H1 (cell line): ENCODE measurements at regions not wholly inside any gene's neighbourhood (a gene's known extent, or its start where the extent isn't known, plus 50 kb on each side); places are given as distances from the start of the nearest gene placed in this dataset.

Experiments used
- CTCF ChIA-PET: fragments of 300-600 bp; sonication (Branson Sonifier 250); formaldehyde crosslinking; loops from one replicate; lab custom pipeline; 2021; ENCODE audit not compliant: partially characterized antibody; lab: Charles Lee
- POLR2A ChIA-PET: fragments of 300-600 bp; sonication (Branson Sonifier 250); formaldehyde crosslinking; loops from one replicate; lab custom pipeline; 2021; ENCODE audit warnings: inconsistent platforms; ENCODE audit not compliant: partially characterized antibody; lab: Charles Lee
- DNase-seq, 2 experiments: peaks; one replicate each; pipeline versions ENCODE4 v3.0.0 to v3.0.0-alpha.2; 2010 to 2022; ENCODE audit warnings: low spot score in 2 of 2, low read depth in 1 of 2, mixed read lengths in 1 of 2
- FAIRE-seq: peaks from 2 replicates; lab custom pipeline; 2011; peaks lifted over from hg19 to GRCh38; lab: Jason Lieb, UNC
- H2AFZ ChIP-seq: 2 replicates; pipeline ENCODE4 v1.8.1; 2012; ENCODE audit warnings: low read length, inconsistent platforms
- H2AK5ac ChIP-seq: 2 replicates; pipeline ENCODE4 v1.6.1; 2013; ENCODE audit warnings: low read depth, low read length
- H2BK120ac ChIP-seq: replicated peaks from 2 replicates; pipeline ENCODE3; 2013; ENCODE audit warnings: low read depth, low read length, inconsistent platforms
- H2BK12ac ChIP-seq: 2 replicates; pipeline ENCODE4 v1.6.1; 2013; ENCODE audit warnings: low read depth, low read length
- H2BK15ac ChIP-seq: 2 replicates; pipeline ENCODE4 v1.6.1; 2013; ENCODE audit warnings: low read length
- H2BK20ac ChIP-seq: 2 replicates; pipeline ENCODE4 v1.6.1; 2013; ENCODE audit warnings: low read length
- H2BK5ac ChIP-seq: 2 replicates; pipeline ENCODE4 v1.6.1; 2013; ENCODE audit warnings: low read depth, low read length
- H3K14ac ChIP-seq: 2 replicates; pipeline ENCODE4 v1.6.1; 2013; ENCODE audit warnings: inconsistent platforms; ENCODE audit not compliant: insufficient read length
- H3K18ac ChIP-seq: 2 replicates; pipeline ENCODE4 v1.6.1; 2013; ENCODE audit warnings: low read length; ENCODE audit errors: extremely low read depth
- H3K23ac ChIP-seq: 2 replicates; pipeline ENCODE4 v1.6.1; 2013; ENCODE audit warnings: inconsistent platforms; ENCODE audit not compliant: insufficient read length
- H3K23me2 ChIP-seq: 2 replicates; pipeline ENCODE4 v1.6.1; 2013; ENCODE audit warnings: low read depth, low read length
- H3K27ac ChIP-seq: 2 replicates; pipeline ENCODE4 v1.6.1; 2011; ENCODE audit warnings: low read depth, low read length, inconsistent platforms
- H3K27me3 ChIP-seq, 4 experiments: replicated peaks in 1 of 4; 1 replicate in 1 of 4; 2 replicates in 3 of 4; pipeline versions ENCODE4 v1.6.1 to v1.8.1; 2011 to 2013; ENCODE audit warnings: low read length in 3 of 4, mild to moderate bottlenecking in 3 of 4, inconsistent platforms in 2 of 4, mixed read lengths in 2 of 4, moderate library complexity in 1 of 4; ENCODE audit not compliant: control insufficient read depth in 3 of 4, insufficient read depth in 3 of 4; ENCODE audit errors: extremely low read depth in 1 of 4
- H3K36me3 ChIP-seq, 4 experiments: 2 replicates each; pipeline versions ENCODE4 v1.6.1 to v1.8.1; 2011 to 2013; ENCODE audit warnings: mild to moderate bottlenecking in 4 of 4, low read length in 3 of 4, moderate library complexity in 2 of 4, control low read depth in 1 of 4, inconsistent platforms in 1 of 4; ENCODE audit not compliant: insufficient read depth in 4 of 4, control insufficient read depth in 2 of 4
- H3K4ac ChIP-seq: replicated peaks from 2 replicates; pipeline ENCODE3; 2013; ENCODE audit warnings: low read length, low read depth, mixed read lengths, inconsistent platforms; ENCODE audit not compliant: insufficient read length
- H3K4me1 ChIP-seq, 4 experiments: replicated peaks in 1 of 4; 1 replicate in 1 of 4; 2 replicates in 3 of 4; pipeline versions ENCODE4 v1.6.1 to v1.8.1; 2011 to 2013; ENCODE audit warnings: low read length in 3 of 4, inconsistent platforms in 2 of 4, mixed read lengths in 1 of 4; ENCODE audit not compliant: insufficient read depth in 4 of 4, control insufficient read depth in 3 of 4
- H3K4me2 ChIP-seq, 2 experiments: 2 replicates each; pipeline versions ENCODE4 v1.6.1 to v1.8.1; 2011 to 2013; ENCODE audit warnings: low read depth in 2 of 2, low read length in 2 of 2, control low read depth in 1 of 2, inconsistent platforms in 1 of 2, mild to moderate bottlenecking in 1 of 2; ENCODE audit not compliant: insufficient read depth in 1 of 2
- H3K4me3 ChIP-seq, 4 experiments: fragments of 200-600, 300-600 bp in 1 of 4; sonication (generic), shearing (Covaris generic), sonication (Bioruptor Twin) in 1 of 4; 2 replicates each; pipeline versions ENCODE4 v1.5.1 to v1.8.1; 2011 to 2016; ENCODE audit warnings: low read length in 4 of 4, low read depth in 3 of 4, control low read depth in 2 of 4, inconsistent platforms in 2 of 4, mild to moderate bottlenecking in 2 of 4, mixed read lengths in 1 of 4, moderate library complexity in 1 of 4; ENCODE audit not compliant: insufficient read depth in 2 of 4; ENCODE audit errors: extremely low read depth in 1 of 4
- H3K56ac ChIP-seq: replicated peaks from 2 replicates; pipeline ENCODE3; 2013; ENCODE audit warnings: low read depth, mild to moderate bottlenecking, mixed read lengths, low read length, inconsistent platforms; ENCODE audit not compliant: insufficient read length
- H3K79me1 ChIP-seq: 2 replicates; pipeline ENCODE4 v1.6.1; 2013; ENCODE audit warnings: low read depth, low read length, control low read depth
- H3K79me2 ChIP-seq, 2 experiments: 2 replicates each; pipeline versions ENCODE4 v1.6.1 to v1.8.1; 2012 to 2013; ENCODE audit warnings: low read length in 2 of 2, mild to moderate bottlenecking in 2 of 2, inconsistent platforms in 1 of 2; ENCODE audit not compliant: insufficient read depth in 2 of 2, control insufficient read depth in 1 of 2
- H3K9ac ChIP-seq, 4 experiments: replicated peaks in 1 of 4; 1 replicate in 1 of 4; 2 replicates in 3 of 4; pipeline versions ENCODE4 v1.6.1 to v1.8.1; 2011 to 2013; ENCODE audit warnings: low read depth in 3 of 4, low read length in 3 of 4, control low read depth in 2 of 4, mild to moderate bottlenecking in 2 of 4, moderate library complexity in 2 of 4, inconsistent platforms in 1 of 4; ENCODE audit errors: extremely low read depth in 1 of 4
- H3K9me3 ChIP-seq, 2 experiments: 2 replicates each; pipeline versions ENCODE4 v1.6.1 to v1.8.1; 2012 to 2013; ENCODE audit warnings: mild to moderate bottlenecking in 2 of 2, moderate library complexity in 2 of 2, control low read depth in 1 of 2, inconsistent platforms in 1 of 2, low read depth in 1 of 2, low read length in 1 of 2, mixed read lengths in 1 of 2; ENCODE audit not compliant: insufficient read depth in 2 of 2
- H4K20me1 ChIP-seq, 2 experiments: replicated peaks in 1 of 2; 2 replicates each; pipeline versions ENCODE3 to v1.8.1; 2011 to 2013; ENCODE audit warnings: inconsistent platforms in 2 of 2, low read length in 2 of 2, mild to moderate bottlenecking in 1 of 2; ENCODE audit not compliant: insufficient read depth in 2 of 2, control insufficient read depth in 1 of 2
- H4K5ac ChIP-seq: 2 replicates; pipeline ENCODE4 v1.6.1; 2013; ENCODE audit warnings: low read length, low read depth, mixed read lengths, inconsistent platforms; ENCODE audit not compliant: insufficient read length
- H4K8ac ChIP-seq: 2 replicates; pipeline ENCODE4 v1.8.0; 2013; ENCODE audit warnings: mild to moderate bottlenecking, moderate library complexity, low read length, inconsistent platforms; ENCODE audit not compliant: insufficient read depth; ENCODE audit errors: extremely low read depth
- H4K91ac ChIP-seq: replicated peaks from 2 replicates; pipeline ENCODE3; 2013; ENCODE audit warnings: low read length, mixed read lengths, inconsistent platforms; ENCODE audit not compliant: insufficient read length
- BRCA1 ChIP-seq: IDR thresholded peaks from 2 replicates; pipeline ENCODE4 v1.6.1; 2012; ENCODE audit warnings: low read depth, low read length, improper control_type of control experiment
- CREB1 ChIP-seq: IDR thresholded peaks from 2 replicates; pipeline ENCODE4 v1.6.1; 2012; ENCODE audit warnings: inconsistent platforms
- FOSL1 ChIP-seq: IDR thresholded peaks from 2 replicates; pipeline ENCODE4 v1.6.1; 2011; ENCODE audit warnings: mild to moderate bottlenecking, low read depth, low read length, moderate library complexity; ENCODE audit not compliant: insufficient read depth
- GTF2F1 ChIP-seq: IDR thresholded peaks from 2 replicates; pipeline ENCODE4 v1.6.1; 2012; ENCODE audit warnings: low read depth, low read length, improper control_type of control experiment, borderline replicate concordance
- JUN ChIP-seq: IDR thresholded peaks from 2 replicates; pipeline ENCODE4 v1.6.1; 2011; ENCODE audit warnings: low read depth, mild to moderate bottlenecking, improper control_type of control experiment, low read length
- KDM4A ChIP-seq: IDR thresholded peaks from one replicate; pipeline ENCODE4 v1.7.1; 2012; ENCODE audit warnings: low read depth, mild to moderate bottlenecking, moderate library complexity, low read length, inconsistent platforms; ENCODE audit not compliant: severe bottlenecking
- KDM5A ChIP-seq: fragments of 200-600 bp; IDR thresholded peaks from 2 replicates; pipeline ENCODE4 v1.7.1; 2012; ENCODE audit warnings: mild to moderate bottlenecking, low read length, inconsistent platforms, mixed read lengths
- NRF1 ChIP-seq: IDR thresholded peaks from 2 replicates; pipeline ENCODE4 v1.6.1; 2011; ENCODE audit warnings: mild to moderate bottlenecking, low read depth, low read length, improper control_type of control experiment
- POLR2A ChIP-seq, 2 experiments: IDR thresholded peaks; 1 replicate in 1 of 2; 2 replicates in 1 of 2; pipeline ENCODE4 v1.6.1; 2011; ENCODE audit warnings: low read depth in 2 of 2, low read length in 2 of 2, mild to moderate bottlenecking in 2 of 2; ENCODE audit errors: control extremely low read depth in 1 of 2
- SIRT6 ChIP-seq: IDR thresholded peaks from one replicate; pipeline ENCODE4 v1.7.1; 2012; ENCODE audit warnings: low read length, inconsistent platforms
- SUZ12 ChIP-seq: fragments of 200-600 bp; sonication (generic); IDR thresholded peaks from 2 replicates; pipeline ENCODE4 v1.6.1; 2012; ENCODE audit warnings: mild to moderate bottlenecking, inconsistent platforms, low read length, moderate library complexity, mixed read lengths
- TBP ChIP-seq: IDR thresholded peaks from 2 replicates; pipeline ENCODE4 v1.6.1; 2011; ENCODE audit warnings: low read depth, low read length, improper control_type of control experiment
- TEAD4 ChIP-seq: IDR thresholded peaks from 2 replicates; pipeline ENCODE4 v1.6.1; 2012; ENCODE audit warnings: low read depth, low read length, inconsistent platforms, mixed read lengths
- WGBS, 2 experiments: shearing (Covaris generic) in 1 of 2; methylation state at CpG; one replicate each; pipeline versions ENCODE4 v1.1.6 to v1.1.7; 2013 to 2015; ENCODE audit warnings: low lambda C conversion rate in 2 of 2, mixed read lengths in 2 of 2, inconsistent platforms in 1 of 2, low coverage in 1 of 2, missing lambda C conversion rate in 1 of 2; ENCODE audit not compliant: insufficient replicate concordance in 2 of 2, insufficient coverage in 1 of 2, insufficient read length in 1 of 2; ENCODE audit errors: extremely low coverage in 1 of 2, missing lambda C conversion rate in 1 of 2; 5-methylcytosine and 5-hydroxymethylcytosine counted together
- TF ChIP-seq, protein P1 (sequence below): IDR thresholded peaks from 2 replicates; pipeline ENCODE4 v1.6.1; 2011; ENCODE audit warnings: low read length, improper control_type of control experiment

DNA sequence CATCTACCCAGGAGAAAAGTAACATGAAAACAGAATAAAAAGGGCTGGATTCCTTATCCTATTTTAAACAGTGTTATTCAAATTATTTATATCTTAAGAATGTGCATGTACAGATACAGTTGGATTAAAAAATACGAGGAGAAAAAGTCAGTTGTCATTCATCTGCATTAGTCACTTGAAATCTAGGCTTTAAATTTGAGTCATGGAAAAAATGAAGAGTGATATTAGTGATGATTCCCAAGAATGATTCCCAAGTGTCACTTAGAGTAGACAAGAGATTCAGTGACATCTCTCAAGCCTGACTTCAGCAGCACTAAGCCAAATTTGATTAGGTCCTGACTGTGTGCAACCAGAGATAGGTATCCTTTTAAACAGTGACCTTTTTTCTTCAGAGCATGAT lies 394.2 kb downstream of the IRS1 start:
- Histone ChIP-seq H3K4me2 (no peak overlapping the region), H4K91ac (no peak overlapping the region)

More for the DNA sequence above, 394.2 kb downstream of the IRS1 start:
- no peaks in the 10 kb centered on the region for H3K36me3 ChIP-seq
- TF ChIP-seq KDM4A (no peak), SUZ12 (no peak), TEAD4 (no peak), FOSL1 (no peak), POLR2A (IDR thresholded peaks at IDR 0.05; ENCODE audit: control extremely low read depth in 1 of 2, low read depth in 2 of 2, low read length in 2 of 2) (no peak), NRF1 (no peak), SIRT6 (no peak), BRCA1 (no peak), GTF2F1 (no peak), KDM5A (no peak), TBP (no peak), CREB1 (no peak), JUN (no peak)
- TF ChIP-seq, protein P1, sequence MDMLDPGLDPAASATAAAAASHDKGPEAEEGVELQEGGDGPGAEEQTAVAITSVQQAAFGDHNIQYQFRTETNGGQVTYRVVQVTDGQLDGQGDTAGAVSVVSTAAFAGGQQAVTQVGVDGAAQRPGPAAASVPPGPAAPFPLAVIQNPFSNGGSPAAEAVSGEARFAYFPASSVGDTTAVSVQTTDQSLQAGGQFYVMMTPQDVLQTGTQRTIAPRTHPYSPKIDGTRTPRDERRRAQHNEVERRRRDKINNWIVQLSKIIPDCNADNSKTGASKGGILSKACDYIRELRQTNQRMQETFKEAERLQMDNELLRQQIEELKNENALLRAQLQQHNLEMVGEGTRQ: no peak
- H3K79me2 ChIP-seq: no peaks in the 10 kb centered on the region
- DNase-seq (no peak), FAIRE-seq (no peak)
- POLR2A ChIA-PET: no interaction called here
- H2BK120ac ChIP-seq: no peak overlapping the region
- no peak overlapping the region for H3K4ac ChIP-seq
- H2AK5ac ChIP-seq: no peak overlapping the region
- H3K56ac ChIP-seq: no peak overlapping the region
- H3K14ac ChIP-seq: no peak overlapping the region
- H2AFZ ChIP-seq: no peak overlapping the region
- H2BK5ac ChIP-seq: no peak overlapping the region
- H3K27ac ChIP-seq: no peak overlapping the region
- no peak overlapping the region for H3K18ac ChIP-seq
- no peaks in the 10 kb centered on the region for H3K9me3 ChIP-seq
- H2BK15ac ChIP-seq: no peak overlapping the region
- H4K8ac ChIP-seq: no peak overlapping the region
- no peak overlapping the region for H2BK20ac ChIP-seq
- CTCF ChIA-PET: no interaction called here
- no peaks in the 10 kb centered on the region for H3K79me1 ChIP-seq
- no peak overlapping the region for H2BK12ac ChIP-seq
- H3K23ac ChIP-seq: no peak overlapping the region
- H4K20me1 ChIP-seq: no peaks in the 10 kb centered on the region
- no peak overlapping the region for H4K5ac ChIP-seq
- no peaks in the 10 kb centered on the region for H3K4me1 ChIP-seq
- no peaks in the 10 kb centered on the region for H3K27me3 ChIP-seq
- WGBS, 2 experiments: 89% methylated on average over 1 of the region's 1 CpG; no CpG with 5 or more reads in 1 of the 2 experiments
- H3K23me2 ChIP-seq: no peaks in the 10 kb centered on the region
- no peak overlapping the region for H3K4me3 ChIP-seq
- no peak overlapping the region for H3K9ac ChIP-seq
